ENCODE measurements at regions not wholly inside any gene's neighbourhood (a gene's known extent, or its start where the extent isn't known, plus 50 kb on each side); places are given as distances from the start of the nearest gene placed in this dataset.

DNA sequence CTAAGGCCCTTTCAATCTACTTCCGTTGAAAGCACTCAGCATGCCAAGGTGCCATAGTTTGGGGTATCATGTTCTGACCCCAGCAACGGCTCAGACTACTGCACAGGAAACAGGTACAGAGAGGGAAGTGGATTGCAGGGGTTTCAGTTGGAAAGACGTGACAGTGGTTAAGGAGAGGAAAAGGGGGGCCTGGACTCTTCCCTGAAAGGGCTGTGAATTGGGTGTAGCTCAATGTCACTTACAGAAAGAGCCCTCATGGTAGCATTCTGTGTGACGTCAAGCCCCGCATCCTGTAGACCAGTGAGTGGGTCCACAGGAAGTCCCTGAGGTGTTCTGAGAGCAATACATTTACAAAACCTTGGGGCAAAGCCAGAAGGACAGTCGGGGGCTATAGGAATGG, 121.5 kb upstream of the GYPC start:
- no peak overlapping the region for H3K4me3 ChIP-seq (ENCODE audit: low read depth, low read length)
- no peak for TF ChIP-seq MAX (IDR thresholded peaks at IDR 0.05; ENCODE audit: low read depth, low read length)
- no peak for TF ChIP-seq MYC (IDR thresholded peaks at IDR 0.05; ENCODE audit: low read depth, low read length)
- TF ChIP-seq, protein P1, sequence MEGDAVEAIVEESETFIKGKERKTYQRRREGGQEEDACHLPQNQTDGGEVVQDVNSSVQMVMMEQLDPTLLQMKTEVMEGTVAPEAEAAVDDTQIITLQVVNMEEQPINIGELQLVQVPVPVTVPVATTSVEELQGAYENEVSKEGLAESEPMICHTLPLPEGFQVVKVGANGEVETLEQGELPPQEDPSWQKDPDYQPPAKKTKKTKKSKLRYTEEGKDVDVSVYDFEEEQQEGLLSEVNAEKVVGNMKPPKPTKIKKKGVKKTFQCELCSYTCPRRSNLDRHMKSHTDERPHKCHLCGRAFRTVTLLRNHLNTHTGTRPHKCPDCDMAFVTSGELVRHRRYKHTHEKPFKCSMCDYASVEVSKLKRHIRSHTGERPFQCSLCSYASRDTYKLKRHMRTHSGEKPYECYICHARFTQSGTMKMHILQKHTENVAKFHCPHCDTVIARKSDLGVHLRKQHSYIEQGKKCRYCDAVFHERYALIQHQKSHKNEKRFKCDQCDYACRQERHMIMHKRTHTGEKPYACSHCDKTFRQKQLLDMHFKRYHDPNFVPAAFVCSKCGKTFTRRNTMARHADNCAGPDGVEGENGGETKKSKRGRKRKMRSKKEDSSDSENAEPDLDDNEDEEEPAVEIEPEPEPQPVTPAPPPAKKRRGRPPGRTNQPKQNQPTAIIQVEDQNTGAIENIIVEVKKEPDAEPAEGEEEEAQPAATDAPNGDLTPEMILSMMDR (IDR thresholded peaks at IDR 0.05; ENCODE audit: low read depth, low read length) = no peak
- no peak for TF ChIP-seq POLR2A (IDR thresholded peaks at IDR 0.05; ENCODE audit: extremely low read depth, insufficient read length)
- DNase-seq (ENCODE audit: low read depth) = no peak

GRCh38 chr2:126535408-126535807, 120.5 kb upstream of the GYPC start:
- H3K4me3 ChIP-seq (ENCODE audit: low read depth, low read length) = no peak overlapping the region
- DNase-seq (ENCODE audit: low read depth) = no peak
- TF ChIP-seq, protein P1 (IDR thresholded peaks at IDR 0.05; ENCODE audit: low read depth, low read length) = no peak
- TF ChIP-seq POLR2A (IDR thresholded peaks at IDR 0.05; ENCODE audit: extremely low read depth, insufficient read length) (no peak), MAX (IDR thresholded peaks at IDR 0.05; ENCODE audit: low read depth, low read length) (no peak), MYC (IDR thresholded peaks at IDR 0.05; ENCODE audit: low read depth, low read length) (no peak)

DNA sequence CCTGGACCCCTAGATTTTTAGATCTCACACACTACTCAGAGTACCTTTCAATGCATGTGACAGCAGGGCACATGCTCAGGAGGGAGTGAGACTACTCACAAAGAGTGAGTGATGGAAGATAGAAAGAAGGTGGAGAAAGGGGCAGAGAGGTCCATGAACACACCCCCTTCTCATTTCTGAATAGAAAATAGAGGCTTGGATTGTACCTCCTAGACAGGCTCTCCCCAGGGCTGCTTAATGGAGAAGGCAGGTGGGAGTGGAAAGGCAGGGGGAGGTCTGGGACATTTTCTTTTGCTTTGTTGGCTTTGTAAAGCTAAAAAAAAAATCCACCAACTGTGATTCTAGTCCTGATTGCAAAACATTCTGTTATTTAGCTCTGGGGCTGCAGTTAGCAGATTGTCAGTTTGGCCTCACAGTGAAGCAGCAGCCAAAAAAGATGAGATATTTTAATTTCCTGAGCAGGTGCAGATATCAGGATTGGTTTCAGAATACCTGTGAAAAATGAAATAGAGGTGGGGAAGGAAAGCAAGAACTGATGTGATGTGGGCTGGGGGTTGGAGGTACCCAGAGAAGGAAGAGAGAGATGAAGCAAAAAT, 119.3 kb upstream of the GYPC start:
- TF ChIP-seq POLR2A (IDR thresholded peaks at IDR 0.05; ENCODE audit: extremely low read depth, insufficient read length) (no peak), MAX (IDR thresholded peaks at IDR 0.05; ENCODE audit: low read depth, low read length) (no peak), MYC (IDR thresholded peaks at IDR 0.05; ENCODE audit: low read depth, low read length) (no peak)
- TF ChIP-seq, protein P1 (IDR thresholded peaks at IDR 0.05; ENCODE audit: low read depth, low read length) = no peak
- no peak for DNase-seq (ENCODE audit: low read depth)
- no peak overlapping the region for H3K4me3 ChIP-seq (ENCODE audit: low read depth, low read length)

DNA sequence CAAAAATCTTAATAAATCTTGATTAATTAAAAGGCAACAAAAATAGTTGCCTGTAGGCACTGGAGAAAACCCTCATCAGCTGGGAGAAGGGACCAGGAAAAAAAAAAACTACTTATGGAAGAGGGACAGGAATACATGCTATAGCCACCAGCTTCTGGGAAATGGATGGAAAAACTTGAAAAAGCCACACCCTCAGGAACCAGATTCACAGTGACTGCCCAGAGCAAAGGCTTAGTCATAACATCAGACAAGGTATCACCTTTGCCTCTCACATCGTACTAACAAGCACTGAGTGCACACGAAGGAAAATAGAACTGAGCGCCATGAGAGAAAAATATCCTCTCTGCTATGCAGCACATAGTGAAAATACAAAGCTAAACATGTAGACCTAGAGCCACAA, 116.9 kb upstream of the GYPC start:
- no peak overlapping the region for H3K4me3 ChIP-seq (ENCODE audit: low read depth, low read length)
- no peak for TF ChIP-seq MAX (IDR thresholded peaks at IDR 0.05; ENCODE audit: low read depth, low read length)
- no peak for DNase-seq (ENCODE audit: low read depth)

- no peak for DNase-seq (ENCODE audit: low read depth)
- no peak for TF ChIP-seq POLR2A (IDR thresholded peaks at IDR 0.05; ENCODE audit: extremely low read depth, insufficient read length)
- no peak overlapping the region for H3K4me3 ChIP-seq (ENCODE audit: low read depth, low read length)
Measured at GRCh38 chr2:126542247-126542646, 113.7 kb upstream of the GYPC start.

DNA sequence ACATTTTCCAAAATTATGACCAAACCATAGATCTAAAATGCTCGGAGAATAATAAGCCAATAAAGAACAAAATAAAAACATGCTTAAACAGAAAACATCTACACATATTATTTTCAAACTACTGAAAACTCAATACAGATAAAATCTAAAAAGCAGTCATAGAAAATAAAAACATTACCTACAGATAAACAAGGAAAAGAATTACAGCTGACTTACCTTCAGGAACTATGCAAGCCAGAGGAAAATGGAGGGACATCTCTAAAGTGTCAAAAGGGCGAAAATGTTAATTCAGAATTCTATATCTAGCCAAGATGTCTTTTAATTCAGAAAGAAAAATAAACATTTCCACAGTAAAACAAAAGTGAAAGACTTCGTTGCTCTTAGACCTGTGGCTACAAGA, 112.9 kb upstream of the GYPC start:
- no peak overlapping the region for H3K4me3 ChIP-seq (ENCODE audit: low read depth, low read length)
- peak; percentile 11 for DNase-seq (ENCODE audit: low read depth)
- TF ChIP-seq MAX (IDR thresholded peaks at IDR 0.05; ENCODE audit: low read depth, low read length) (no peak), POLR2A (IDR thresholded peaks at IDR 0.05; ENCODE audit: extremely low read depth, insufficient read length) (no peak), MYC (IDR thresholded peaks at IDR 0.05; ENCODE audit: low read depth, low read length) (no peak)
- TF ChIP-seq, protein P1 (IDR thresholded peaks at IDR 0.05; ENCODE audit: low read depth, low read length) = no peak

GRCh38 chr2:126558029-126558428, 97.9 kb upstream of the GYPC start:
- DNase-seq (ENCODE audit: low read depth) = no peak
- TF ChIP-seq, protein P1 (IDR thresholded peaks at IDR 0.05; ENCODE audit: low read depth, low read length) = no peak
- TF ChIP-seq MAX (IDR thresholded peaks at IDR 0.05; ENCODE audit: low read depth, low read length) (no peak), POLR2A (IDR thresholded peaks at IDR 0.05; ENCODE audit: extremely low read depth, insufficient read length) (no peak), MYC (IDR thresholded peaks at IDR 0.05; ENCODE audit: low read depth, low read length) (no peak)
- no peak overlapping the region for H3K4me3 ChIP-seq (ENCODE audit: low read depth, low read length)

Measured in NB4 (cell line).